NCI-H2107 treated with DMSO at 0.1 percent for 48 hours (cell line): ENCODE measurements at regions not wholly inside any gene's neighbourhood (a gene's known extent, or its start where the extent isn't known, plus 50 kb on each side); places are given as distances from the start of the nearest gene placed in this dataset.
"Not testable (repeated sequence)": the region's sequence is repeated elsewhere in the genome, so short reads cannot be mapped to it uniquely, and the experiment has no call there.

ENCODE experiments used
- DNase-seq: peaks from one replicate; lab custom pipeline; 2025; ENCODE audit not compliant: unreplicated experiment; lab: John Stamatoyannopoulos, UW

- DNase-seq: no peak
These were observed 161.9 kb downstream of the ZIC4 start for GRCh38 chr3:147244397-147244796.

- no peak for DNase-seq
These were observed 165.8 kb downstream of the ZIC4 start for GRCh38 chr3:147240581-147240980.

GRCh38 chr3:147237991-147238390 lies 168.4 kb downstream of the ZIC4 start:
- DNase-seq: no peak

- not testable (repeated sequence) for DNase-seq
These were observed 174.4 kb downstream of the ZIC4 start for GRCh38 chr3:147231980-147232379.

GRCh38 chr3:147231111-147231510 lies 175.2 kb downstream of the ZIC4 start:
- no peak for DNase-seq

GRCh38 chr3:147222291-147222690 lies 184.1 kb downstream of the ZIC4 start:
- no peak for DNase-seq

GRCh38 chr3:147218965-147219364 lies 187.4 kb downstream of the ZIC4 start:
- DNase-seq: no peak

GRCh38 chr3:147216143-147216673 lies 190.1 kb downstream of the ZIC4 start:
- DNase-seq: no peak

GRCh38 chr3:147215660-147216059 lies 190.7 kb downstream of the ZIC4 start:
- DNase-seq: no peak

GRCh38 chr3:147213633-147214032 lies 192.7 kb downstream of the ZIC4 start:
- DNase-seq: no peak

- no peak for DNase-seq
These were observed 195.7 kb downstream of the ZIC4 start for GRCh38 chr3:147210676-147211075.

GRCh38 chr3:147201086-147201485 lies 205.3 kb downstream of the ZIC4 start:
- DNase-seq: no peak

- DNase-seq: no peak
These were observed 205.8 kb downstream of the ZIC4 start for GRCh38 chr3:147200545-147200944.

- no peak for DNase-seq
These were observed 208.6 kb downstream of the ZIC4 start for GRCh38 chr3:147197739-147198138.

GRCh38 chr3:147195887-147196286 lies 210.5 kb downstream of the ZIC4 start:
- DNase-seq: no peak

GRCh38 chr3:147191795-147192385 lies 214.5 kb downstream of the ZIC4 start:
- peak; percentile 53 for DNase-seq

- no peak for DNase-seq
These were observed 217.3 kb downstream of the ZIC4 start for GRCh38 chr3:147189016-147189415.

GRCh38 chr3:147187687-147188086 lies 218.7 kb downstream of the ZIC4 start:
- no peak for DNase-seq

- no peak for DNase-seq
These were observed 220.6 kb downstream of the ZIC4 start for GRCh38 chr3:147185781-147186180.

GRCh38 chr3:147184794-147185193 lies 221.5 kb downstream of the ZIC4 start:
- DNase-seq: no peak

GRCh38 chr3:147173257-147173656 lies 233.1 kb downstream of the ZIC4 start:
- DNase-seq: no peak

GRCh38 chr3:147162743-147163142 lies 243.6 kb downstream of the ZIC4 start:
- no peak for DNase-seq

- DNase-seq: no peak
These were observed 244.5 kb downstream of the ZIC4 start for GRCh38 chr3:147161833-147162232.
